ENCODE measurements at regions not wholly inside any gene's neighbourhood (a gene's known extent, or its start where the extent isn't known, plus 50 kb on each side); places are given as distances from the start of the nearest gene placed in this dataset.

DNA sequence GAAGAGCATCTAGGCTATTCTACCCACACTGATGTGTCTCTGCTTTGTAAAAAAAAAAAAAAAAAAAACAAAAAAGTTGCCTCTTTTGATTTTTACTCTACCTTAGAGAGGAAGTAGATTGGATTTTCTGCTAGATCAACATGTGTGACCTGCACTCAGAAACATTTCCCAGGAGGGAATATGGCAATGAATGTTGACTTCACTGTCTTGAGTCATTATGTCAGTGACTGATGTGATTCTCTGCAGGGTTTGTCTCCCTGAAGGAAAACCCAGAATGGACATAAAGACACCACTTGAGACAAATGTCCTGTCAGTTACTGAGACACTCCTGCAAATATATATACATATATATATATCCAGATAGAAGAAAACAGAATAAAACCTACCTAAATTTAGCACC is 370.3 kb downstream of the BMPER start:
- no peaks in the 10 kb centered on the region for H3K4me1 ChIP-seq (ENCODE audit: insufficient read depth, low read length)
- no peaks in the 10 kb centered on the region for H3K36me3 ChIP-seq (ENCODE audit: insufficient read depth, low read length)

GRCh38 chr7:34277016-34277802 is 371.9 kb downstream of the BMPER start:
- Histone ChIP-seq H3K4me3 (ENCODE audit: low read depth in 1 of 2, low read length in 2 of 2) (no peak overlapping the region), H3K27ac (ENCODE audit: low read depth, low read length) (no peak overlapping the region), H3K36me3 (ENCODE audit: insufficient read depth, low read length) (no peaks in the 10 kb centered on the region), H3K27me3 (ENCODE audit: control insufficient read depth in 1 of 2, insufficient read depth in 2 of 2, low read length in 2 of 2) (no peaks in the 10 kb centered on the region), H3K4me1 (ENCODE audit: insufficient read depth, low read length) (no peaks in the 10 kb centered on the region), H3K9me3 (ENCODE audit: low read length) (no peaks in the 10 kb centered on the region), H3K9ac (ENCODE audit: low read length) (no peak overlapping the region)

More for the DNA sequence above, 370.3 kb downstream of the BMPER start:
- Histone ChIP-seq H3K27ac (ENCODE audit: low read depth, low read length) (no peak overlapping the region), H3K27me3 (ENCODE audit: control insufficient read depth in 1 of 2, insufficient read depth in 2 of 2, low read length in 2 of 2) (no peaks in the 10 kb centered on the region), H3K9ac (ENCODE audit: low read length) (no peak overlapping the region), H3K9me3 (ENCODE audit: low read length) (no peaks in the 10 kb centered on the region), H3K4me3 (ENCODE audit: low read depth in 1 of 2, low read length in 2 of 2) (no peak overlapping the region)

DNA sequence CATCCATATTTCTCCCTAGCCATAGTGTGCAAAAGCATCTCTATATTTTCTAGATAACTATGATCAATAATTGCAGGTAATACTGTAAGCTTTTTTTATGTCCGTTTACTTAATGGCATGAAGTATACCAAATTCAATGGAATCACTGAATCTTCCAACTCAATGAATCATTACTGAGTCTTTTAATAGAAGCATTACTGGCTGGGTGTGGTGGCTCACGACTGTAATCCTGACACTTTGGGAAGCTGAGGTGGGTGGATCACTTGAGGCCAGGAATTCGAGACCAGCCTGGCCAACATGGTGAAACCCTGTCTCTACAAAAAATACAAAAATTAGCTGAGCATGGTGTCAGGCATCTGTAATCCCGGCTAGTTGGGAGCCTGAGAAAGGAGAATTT is 372.5 kb downstream of the BMPER start:
- H3K4me3 ChIP-seq (ENCODE audit: low read depth in 1 of 2, low read length in 2 of 2): no peak overlapping the region
- H3K9me3 ChIP-seq (ENCODE audit: low read length): no peaks in the 10 kb centered on the region
- no peak overlapping the region for H3K9ac ChIP-seq (ENCODE audit: low read length)
- H3K27ac ChIP-seq (ENCODE audit: low read depth, low read length): no peak overlapping the region
- H3K27me3 ChIP-seq (ENCODE audit: control insufficient read depth in 1 of 2, insufficient read depth in 2 of 2, low read length in 2 of 2): no peaks in the 10 kb centered on the region
- no peaks in the 10 kb centered on the region for H3K4me1 ChIP-seq (ENCODE audit: insufficient read depth, low read length)
- no peaks in the 10 kb centered on the region for H3K36me3 ChIP-seq (ENCODE audit: insufficient read depth, low read length)

- Histone ChIP-seq H3K9ac (ENCODE audit: low read length) (no peak overlapping the region), H3K27me3 (ENCODE audit: control insufficient read depth in 1 of 2, insufficient read depth in 2 of 2, low read length in 2 of 2) (no peaks in the 10 kb centered on the region), H3K27ac (ENCODE audit: low read depth, low read length) (no peak overlapping the region), H3K4me3 (ENCODE audit: low read depth in 1 of 2, low read length in 2 of 2) (no peak overlapping the region), H3K9me3 (ENCODE audit: low read length) (no peaks in the 10 kb centered on the region), H3K36me3 (ENCODE audit: insufficient read depth, low read length) (no peaks in the 10 kb centered on the region), H3K4me1 (ENCODE audit: insufficient read depth, low read length) (no peaks in the 10 kb centered on the region)
Measured at GRCh38 chr7:34281260-34281659, 375.9 kb downstream of the BMPER start.

- H3K4me1 ChIP-seq (ENCODE audit: insufficient read depth, low read length): no peaks in the 10 kb centered on the region
- no peak overlapping the region for H3K4me3 ChIP-seq (ENCODE audit: low read depth in 1 of 2, low read length in 2 of 2)
- H3K27ac ChIP-seq (ENCODE audit: low read depth, low read length): no peak overlapping the region
- H3K27me3 ChIP-seq (ENCODE audit: control insufficient read depth in 1 of 2, insufficient read depth in 2 of 2, low read length in 2 of 2): no peaks in the 10 kb centered on the region
- no peak overlapping the region for H3K9ac ChIP-seq (ENCODE audit: low read length)
- H3K36me3 ChIP-seq (ENCODE audit: insufficient read depth, low read length): no peaks in the 10 kb centered on the region
- no peaks in the 10 kb centered on the region for H3K9me3 ChIP-seq (ENCODE audit: low read length)
Measured at GRCh38 chr7:34282271-34282670, 375.7 kb upstream of the NPSR1 start.

DNA sequence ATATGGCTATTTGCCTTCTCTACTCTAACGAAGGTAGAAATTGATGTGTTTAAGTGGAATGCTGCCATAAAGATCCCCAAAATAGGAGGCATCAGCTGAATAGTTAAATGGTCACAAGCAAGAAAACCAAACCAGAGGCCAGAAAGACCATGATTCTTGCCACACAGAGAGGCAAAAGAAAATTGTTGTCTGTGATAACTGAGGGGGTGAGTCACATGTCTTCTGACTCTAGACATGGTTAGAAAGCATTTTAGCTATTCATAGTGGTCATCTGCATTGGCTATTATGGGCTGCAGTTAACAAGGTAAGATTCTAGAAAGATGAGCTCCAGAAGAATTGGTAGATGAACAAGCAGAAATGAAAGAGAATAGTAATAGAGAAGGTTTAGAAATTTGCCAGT is 361.4 kb upstream of the NPSR1 start:
- Histone ChIP-seq H3K9me3 (ENCODE audit: low read length) (no peaks in the 10 kb centered on the region), H3K4me1 (ENCODE audit: insufficient read depth, low read length) (no peaks in the 10 kb centered on the region), H3K4me3 (ENCODE audit: low read depth in 1 of 2, low read length in 2 of 2) (no peak overlapping the region), H3K9ac (ENCODE audit: low read length) (no peak overlapping the region), H3K27ac (ENCODE audit: low read depth, low read length) (no peak overlapping the region), H3K36me3 (ENCODE audit: insufficient read depth, low read length) (no peaks in the 10 kb centered on the region), H3K27me3 (ENCODE audit: control insufficient read depth in 1 of 2, insufficient read depth in 2 of 2, low read length in 2 of 2) (no peaks in the 10 kb centered on the region)

DNA sequence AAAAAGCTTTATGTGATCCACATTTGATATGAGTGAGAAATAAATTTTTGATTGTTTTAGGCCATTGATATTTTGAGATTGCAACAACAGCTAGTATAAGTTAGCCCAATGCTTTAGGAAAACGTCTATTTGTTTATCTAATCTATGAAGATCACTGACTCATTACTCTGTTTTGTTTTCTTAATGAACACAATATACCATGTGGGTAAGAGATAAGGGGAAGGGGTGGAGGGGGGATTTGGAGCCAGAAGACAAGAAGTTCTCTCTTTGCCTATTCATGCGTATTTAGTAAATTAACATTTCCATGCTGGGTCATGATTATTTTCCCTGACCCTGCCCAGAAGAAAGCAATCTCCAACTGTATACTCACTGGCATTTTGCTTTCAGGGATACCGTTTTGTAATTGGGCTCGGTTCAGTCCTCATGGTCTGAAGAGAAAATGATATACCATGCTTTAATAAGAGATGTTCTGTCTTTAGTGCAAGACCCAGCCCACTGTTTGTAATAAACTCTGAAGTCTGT is 359.5 kb upstream of the NPSR1 start:
- Histone ChIP-seq H3K4me3 (ENCODE audit: low read depth in 1 of 2, low read length in 2 of 2) (no peak overlapping the region), H3K27ac (ENCODE audit: low read depth, low read length) (no peak overlapping the region), H3K9me3 (ENCODE audit: low read length) (no peaks in the 10 kb centered on the region), H3K9ac (ENCODE audit: low read length) (no peak overlapping the region), H3K4me1 (ENCODE audit: insufficient read depth, low read length) (no peaks in the 10 kb centered on the region), H3K36me3 (ENCODE audit: insufficient read depth, low read length) (no peaks in the 10 kb centered on the region), H3K27me3 (ENCODE audit: control insufficient read depth in 1 of 2, insufficient read depth in 2 of 2, low read length in 2 of 2) (no peaks in the 10 kb centered on the region)

- no peaks in the 10 kb centered on the region for H3K36me3 ChIP-seq (ENCODE audit: insufficient read depth, low read length)
- H3K4me3 ChIP-seq (ENCODE audit: low read depth in 1 of 2, low read length in 2 of 2): no peak overlapping the region
- H3K4me1 ChIP-seq (ENCODE audit: insufficient read depth, low read length): no peaks in the 10 kb centered on the region
- H3K27me3 ChIP-seq (ENCODE audit: control insufficient read depth in 1 of 2, insufficient read depth in 2 of 2, low read length in 2 of 2): no peaks in the 10 kb centered on the region
- no peak overlapping the region for H3K9ac ChIP-seq (ENCODE audit: low read length)
- no peaks in the 10 kb centered on the region for H3K9me3 ChIP-seq (ENCODE audit: low read length)
- no peak overlapping the region for H3K27ac ChIP-seq (ENCODE audit: low read depth, low read length)
Measured at GRCh38 chr7:34299066-34299465, 359.0 kb upstream of the NPSR1 start.

- Histone ChIP-seq H3K9me3 (ENCODE audit: low read length) (no peaks in the 10 kb centered on the region), H3K9ac (ENCODE audit: low read length) (no peak overlapping the region), H3K4me1 (ENCODE audit: insufficient read depth, low read length) (no peaks in the 10 kb centered on the region), H3K4me3 (ENCODE audit: low read depth in 1 of 2, low read length in 2 of 2) (no peak overlapping the region), H3K27ac (ENCODE audit: low read depth, low read length) (no peak overlapping the region), H3K27me3 (ENCODE audit: control insufficient read depth in 1 of 2, insufficient read depth in 2 of 2, low read length in 2 of 2) (no peaks in the 10 kb centered on the region), H3K36me3 (ENCODE audit: insufficient read depth, low read length) (no peaks in the 10 kb centered on the region)
Measured at GRCh38 chr7:34307540-34307939, 350.5 kb upstream of the NPSR1 start.

- Histone ChIP-seq H3K27ac (ENCODE audit: low read depth, low read length) (no peak overlapping the region), H3K4me3 (ENCODE audit: low read depth in 1 of 2, low read length in 2 of 2) (no peak overlapping the region), H3K27me3 (ENCODE audit: control insufficient read depth in 1 of 2, insufficient read depth in 2 of 2, low read length in 2 of 2) (no peaks in the 10 kb centered on the region), H3K9me3 (ENCODE audit: low read length) (no peaks in the 10 kb centered on the region), H3K36me3 (ENCODE audit: insufficient read depth, low read length) (no peaks in the 10 kb centered on the region), H3K4me1 (ENCODE audit: insufficient read depth, low read length) (no peaks in the 10 kb centered on the region), H3K9ac (ENCODE audit: low read length) (no peak overlapping the region)
Measured at GRCh38 chr7:34308595-34308994, 349.4 kb upstream of the NPSR1 start.

DNA sequence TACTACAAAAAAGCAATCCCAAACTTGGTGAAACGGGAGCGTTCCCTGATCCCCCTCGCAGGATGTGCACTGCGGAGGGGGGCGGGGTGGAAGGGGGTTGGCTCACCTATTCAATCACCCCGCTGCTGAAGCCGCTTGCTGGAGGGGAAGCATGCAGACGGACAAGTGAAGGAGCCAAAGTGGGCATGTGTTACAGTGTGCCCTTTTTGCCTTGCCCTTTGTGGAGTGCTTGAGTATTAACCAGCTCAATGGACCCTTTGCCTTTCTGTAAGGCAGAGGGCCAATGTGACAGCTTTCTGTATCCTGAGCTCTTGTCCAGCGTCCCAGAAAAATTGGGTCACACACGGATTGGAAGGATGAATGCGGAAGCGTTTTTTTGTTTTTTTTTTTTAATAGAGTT is 348.9 kb upstream of the NPSR1 start:
- H3K27ac ChIP-seq (ENCODE audit: low read depth, low read length): no peak overlapping the region
- no peak overlapping the region for H3K4me3 ChIP-seq (ENCODE audit: low read depth in 1 of 2, low read length in 2 of 2)
- no peaks in the 10 kb centered on the region for H3K36me3 ChIP-seq (ENCODE audit: insufficient read depth, low read length)
- no peaks in the 10 kb centered on the region for H3K27me3 ChIP-seq (ENCODE audit: control insufficient read depth in 1 of 2, insufficient read depth in 2 of 2, low read length in 2 of 2)
- no peaks in the 10 kb centered on the region for H3K4me1 ChIP-seq (ENCODE audit: insufficient read depth, low read length)
- no peaks in the 10 kb centered on the region for H3K9me3 ChIP-seq (ENCODE audit: low read length)
- H3K9ac ChIP-seq (ENCODE audit: low read length): no peak overlapping the region

DNA sequence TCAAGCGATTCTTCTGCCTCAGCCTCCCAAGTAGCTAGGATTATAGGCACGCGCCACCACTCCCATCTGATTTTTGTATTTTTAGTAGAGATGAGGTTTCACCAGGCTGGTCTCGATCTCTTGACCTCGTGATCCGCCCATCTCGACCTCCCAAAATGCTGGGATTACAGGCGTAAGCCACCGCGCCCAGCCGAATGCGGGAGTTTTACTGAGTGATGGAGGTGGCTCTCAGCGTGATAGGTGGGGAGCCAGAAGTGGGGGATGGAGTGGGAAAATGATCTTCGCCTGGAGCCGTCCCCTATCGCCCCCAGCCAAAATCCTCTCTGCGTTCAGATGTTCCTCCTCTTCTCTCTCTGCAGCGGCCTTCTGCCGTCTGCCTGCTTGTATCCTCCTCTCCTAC is 348.4 kb upstream of the NPSR1 start:
- H3K9ac ChIP-seq (ENCODE audit: low read length): no peak overlapping the region
- H3K4me3 ChIP-seq (ENCODE audit: low read depth in 1 of 2, low read length in 2 of 2): no peak overlapping the region
- H3K4me1 ChIP-seq (ENCODE audit: insufficient read depth, low read length): no peaks in the 10 kb centered on the region
- no peaks in the 10 kb centered on the region for H3K9me3 ChIP-seq (ENCODE audit: low read length)
- H3K36me3 ChIP-seq (ENCODE audit: insufficient read depth, low read length): no peaks in the 10 kb centered on the region
- no peaks in the 10 kb centered on the region for H3K27me3 ChIP-seq (ENCODE audit: control insufficient read depth in 1 of 2, insufficient read depth in 2 of 2, low read length in 2 of 2)
- no peak overlapping the region for H3K27ac ChIP-seq (ENCODE audit: low read depth, low read length)
